C4-2B (cell line): ENCODE measurements at regions not wholly inside any gene's neighbourhood (a gene's known extent, or its start where the extent isn't known, plus 50 kb on each side); places are given as distances from the start of the nearest gene placed in this dataset.

Experiments used
- ZFX ChIP-seq: fragments of 450-650 bp; IDR thresholded peaks from 2 replicates; pipeline ENCODE4 v1.6.1; 2017
- TF ChIP-seq, protein P1 (sequence below): fragments of 450-650 bp; conservative IDR thresholded peaks from 2 replicates; pipeline ENCODE4 v1.5.1; 2017; ENCODE audit warnings: mild to moderate bottlenecking

DNA sequence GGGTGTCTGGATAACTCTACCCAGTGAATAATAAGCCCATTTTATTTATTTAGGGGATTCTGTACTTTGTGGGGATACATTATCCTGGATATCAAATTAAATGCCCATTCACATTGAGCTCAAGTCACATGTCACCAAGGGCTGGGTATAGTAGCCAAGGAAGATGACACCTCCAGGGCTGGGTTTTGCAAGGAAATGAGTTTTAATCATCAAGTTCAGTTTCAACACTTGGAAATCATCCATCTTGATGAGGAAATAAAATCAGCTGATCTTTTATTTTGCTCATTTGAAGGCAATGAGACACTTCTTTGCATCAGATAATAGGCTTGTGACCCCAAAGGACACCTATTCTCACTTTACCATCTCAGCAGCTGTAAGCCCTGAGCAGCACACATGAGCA, 80.0 kb upstream of the TNR start:
- TF ChIP-seq, protein P1, sequence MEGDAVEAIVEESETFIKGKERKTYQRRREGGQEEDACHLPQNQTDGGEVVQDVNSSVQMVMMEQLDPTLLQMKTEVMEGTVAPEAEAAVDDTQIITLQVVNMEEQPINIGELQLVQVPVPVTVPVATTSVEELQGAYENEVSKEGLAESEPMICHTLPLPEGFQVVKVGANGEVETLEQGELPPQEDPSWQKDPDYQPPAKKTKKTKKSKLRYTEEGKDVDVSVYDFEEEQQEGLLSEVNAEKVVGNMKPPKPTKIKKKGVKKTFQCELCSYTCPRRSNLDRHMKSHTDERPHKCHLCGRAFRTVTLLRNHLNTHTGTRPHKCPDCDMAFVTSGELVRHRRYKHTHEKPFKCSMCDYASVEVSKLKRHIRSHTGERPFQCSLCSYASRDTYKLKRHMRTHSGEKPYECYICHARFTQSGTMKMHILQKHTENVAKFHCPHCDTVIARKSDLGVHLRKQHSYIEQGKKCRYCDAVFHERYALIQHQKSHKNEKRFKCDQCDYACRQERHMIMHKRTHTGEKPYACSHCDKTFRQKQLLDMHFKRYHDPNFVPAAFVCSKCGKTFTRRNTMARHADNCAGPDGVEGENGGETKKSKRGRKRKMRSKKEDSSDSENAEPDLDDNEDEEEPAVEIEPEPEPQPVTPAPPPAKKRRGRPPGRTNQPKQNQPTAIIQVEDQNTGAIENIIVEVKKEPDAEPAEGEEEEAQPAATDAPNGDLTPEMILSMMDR = no peak
- no peak for TF ChIP-seq ZFX
